ENCODE measurements at regions not wholly inside any gene's neighbourhood (a gene's known extent, or its start where the extent isn't known, plus 50 kb on each side); places are given as distances from the start of the nearest gene placed in this dataset.

GRCh38 chr19:27752530-27753184 is 1460.3 kb downstream of the UQCRFS1 start:
- intact Hi-C loops (cut with micrococcal nuclease): no loop called here
- ChIA-PET CTCF (no interaction called here), POLR2A (no interaction called here)
- Mint-ChIP-seq H3K36me3 (ENCODE audit: low read depth) (no peaks in the 10 kb centered on the region), H3K4me3 (no peak overlapping the region), H3K27ac (no peak overlapping the region), H3K27me3 (no peaks in the 10 kb centered on the region), H3K9me3 (no peaks in the 10 kb centered on the region), H3K4me1 (no peaks in the 10 kb centered on the region)
- no peak for DNase-seq
- ATAC-seq (ENCODE audit: low read depth): no peak
- TF ChIP-seq, protein P1, sequence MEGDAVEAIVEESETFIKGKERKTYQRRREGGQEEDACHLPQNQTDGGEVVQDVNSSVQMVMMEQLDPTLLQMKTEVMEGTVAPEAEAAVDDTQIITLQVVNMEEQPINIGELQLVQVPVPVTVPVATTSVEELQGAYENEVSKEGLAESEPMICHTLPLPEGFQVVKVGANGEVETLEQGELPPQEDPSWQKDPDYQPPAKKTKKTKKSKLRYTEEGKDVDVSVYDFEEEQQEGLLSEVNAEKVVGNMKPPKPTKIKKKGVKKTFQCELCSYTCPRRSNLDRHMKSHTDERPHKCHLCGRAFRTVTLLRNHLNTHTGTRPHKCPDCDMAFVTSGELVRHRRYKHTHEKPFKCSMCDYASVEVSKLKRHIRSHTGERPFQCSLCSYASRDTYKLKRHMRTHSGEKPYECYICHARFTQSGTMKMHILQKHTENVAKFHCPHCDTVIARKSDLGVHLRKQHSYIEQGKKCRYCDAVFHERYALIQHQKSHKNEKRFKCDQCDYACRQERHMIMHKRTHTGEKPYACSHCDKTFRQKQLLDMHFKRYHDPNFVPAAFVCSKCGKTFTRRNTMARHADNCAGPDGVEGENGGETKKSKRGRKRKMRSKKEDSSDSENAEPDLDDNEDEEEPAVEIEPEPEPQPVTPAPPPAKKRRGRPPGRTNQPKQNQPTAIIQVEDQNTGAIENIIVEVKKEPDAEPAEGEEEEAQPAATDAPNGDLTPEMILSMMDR (IDR thresholded peaks at IDR 0.05): no peak

DNA sequence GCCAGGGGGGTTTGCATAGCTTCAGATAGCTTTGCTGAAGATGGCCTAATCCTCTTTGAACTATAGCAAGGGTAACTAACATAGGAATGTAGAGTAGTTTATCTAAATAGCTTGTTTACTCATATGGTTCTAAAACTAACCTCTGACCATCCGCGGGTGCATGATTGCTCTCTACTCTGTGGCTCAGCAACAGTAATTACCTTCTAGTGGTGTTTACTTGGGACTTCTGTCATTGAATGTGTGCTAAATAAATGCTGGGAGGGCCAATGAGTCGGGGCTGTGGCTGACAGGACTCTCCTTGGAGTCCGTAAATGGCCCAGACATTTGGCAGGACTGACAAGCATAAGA is 1461.9 kb downstream of the UQCRFS1 start:
- H3K4me3 Mint-ChIP-seq: no peak overlapping the region
- TF ChIP-seq, protein P1 (IDR thresholded peaks at IDR 0.05): no peak

GRCh38 chr19:27750391-27751043 is 1462.4 kb downstream of the UQCRFS1 start:
- CTCF ChIA-PET: no interaction called here
- TF ChIP-seq, protein P1 (IDR thresholded peaks at IDR 0.05): no peak

More for the DNA sequence above, 1461.9 kb downstream of the UQCRFS1 start:
- CTCF ChIA-PET: no interaction called here
- Mint-ChIP-seq H3K27me3 (no peaks in the 10 kb centered on the region), H3K36me3 (ENCODE audit: low read depth) (no peaks in the 10 kb centered on the region), H3K4me1 (peaks cover 10% of the 10 kb centered on the region), H3K9me3 (no peaks in the 10 kb centered on the region), H3K27ac (no peak overlapping the region)
- POLR2A ChIA-PET: no interaction called here
- intact Hi-C loops (cut with micrococcal nuclease): no loop called here
- DNase-seq: no peak
- no peak for ATAC-seq (ENCODE audit: low read depth)

GRCh38 chr19:27748551-27749152 is 1464.3 kb downstream of the UQCRFS1 start:
- TF ChIP-seq, protein P1 (IDR thresholded peaks at IDR 0.05): no peak
- no peaks in the 10 kb centered on the region for H3K9me3 Mint-ChIP-seq
- no peak for DNase-seq
- H3K27me3 Mint-ChIP-seq: no peaks in the 10 kb centered on the region
- H3K27ac Mint-ChIP-seq: no peak overlapping the region
- no peak for ATAC-seq (ENCODE audit: low read depth)
- ChIA-PET CTCF (no interaction called here), POLR2A (no interaction called here)
- H3K4me1 Mint-ChIP-seq: peaks cover 12% of the 10 kb centered on the region
- H3K4me3 Mint-ChIP-seq: no peak overlapping the region
- intact Hi-C loops (cut with micrococcal nuclease): no loop called here
- H3K36me3 Mint-ChIP-seq (ENCODE audit: low read depth): peaks cover 2% of the 10 kb centered on the region

More at GRCh38 chr19:27750391-27751043, 1462.4 kb downstream of the UQCRFS1 start:
- ATAC-seq (ENCODE audit: low read depth): no peak
- Mint-ChIP-seq H3K4me1 (peaks cover 12% of the 10 kb centered on the region), H3K4me3 (no peak overlapping the region), H3K36me3 (ENCODE audit: low read depth) (peaks cover 2% of the 10 kb centered on the region), H3K27me3 (no peaks in the 10 kb centered on the region), H3K27ac (no peak overlapping the region), H3K9me3 (no peaks in the 10 kb centered on the region)
- no peak for DNase-seq
- intact Hi-C loops (cut with micrococcal nuclease): no loop called here
- POLR2A ChIA-PET: no interaction called here

- CTCF ChIA-PET: no interaction called here
- ATAC-seq (ENCODE audit: low read depth) (no peak), DNase-seq (no peak)
- POLR2A ChIA-PET: no interaction called here
- peaks cover under 1% of the 10 kb centered on the region for H3K9me3 Mint-ChIP-seq
- H3K36me3 Mint-ChIP-seq (ENCODE audit: low read depth): peaks cover 17% of the 10 kb centered on the region
- TF ChIP-seq, protein P1 (IDR thresholded peaks at IDR 0.05): no peak
- no peaks in the 10 kb centered on the region for H3K27me3 Mint-ChIP-seq
- H3K27ac Mint-ChIP-seq: no peak overlapping the region
- peaks cover 12% of the 10 kb centered on the region for H3K4me1 Mint-ChIP-seq
- intact Hi-C loops (cut with micrococcal nuclease): no loop called here
- H3K4me3 Mint-ChIP-seq: no peak overlapping the region
These were observed 1466.1 kb downstream of the UQCRFS1 start for GRCh38 chr19:27746691-27747380.
